DMS 273 treated with DMSO at 0.1 percent for 48 hours (cell line): ENCODE measurements at regions not wholly inside any gene's neighbourhood (a gene's known extent, or its start where the extent isn't known, plus 50 kb on each side); places are given as distances from the start of the nearest gene placed in this dataset.
"Not testable (repeated sequence)": the region's sequence is repeated elsewhere in the genome, so short reads cannot be mapped to it uniquely, and the experiment has no call there.

ENCODE experiments used
- DNase-seq: peaks from one replicate; lab custom pipeline; 2025; lab: John Stamatoyannopoulos, UW

GRCh38 chr7:101679653-101680173, 50.6 kb upstream of the MYL10 start:
- not testable (repeated sequence) for DNase-seq

- no peak for DNase-seq
Observed at GRCh38 chr7:101680406-101681145, 51.5 kb upstream of the MYL10 start.

GRCh38 chr7:101681170-101682007, 52.3 kb upstream of the MYL10 start:
- no peak for DNase-seq

GRCh38 chr7:101684983-101685330, 55.9 kb upstream of the MYL10 start:
- no peak for DNase-seq

GRCh38 chr7:101686030-101686429, 56.9 kb upstream of the MYL10 start:
- DNase-seq, result no peak

- DNase-seq, result no peak
Observed at GRCh38 chr7:101687081-101687480, 58.0 kb upstream of the MYL10 start.

GRCh38 chr7:101687791-101688182, 58.7 kb upstream of the MYL10 start:
- DNase-seq, result no peak

- peak; percentile 22 for DNase-seq
Observed at GRCh38 chr7:101688183-101688831, 59.2 kb upstream of the MYL10 start.

- DNase-seq, result no peak
Observed at GRCh38 chr7:101688995-101689907, 60.2 kb upstream of the MYL10 start.

GRCh38 chr7:101690061-101690460, 61.0 kb upstream of the MYL10 start:
- no peak for DNase-seq

- no peak for DNase-seq
Observed at GRCh38 chr7:101691822-101692384, 62.8 kb upstream of the MYL10 start.

GRCh38 chr7:101693498-101694091, 64.5 kb upstream of the MYL10 start:
- no peak for DNase-seq

- DNase-seq, result no peak
Observed at GRCh38 chr7:101698964-101699363, 69.9 kb upstream of the MYL10 start.

- peak; percentile 58 for DNase-seq
Observed at GRCh38 chr7:101699399-101699798, 70.3 kb upstream of the MYL10 start.

GRCh38 chr7:101699881-101700823, 71.1 kb upstream of the MYL10 start:
- DNase-seq, result no peak

- no peak for DNase-seq
Observed at GRCh38 chr7:101701153-101701794, 72.2 kb upstream of the MYL10 start.

GRCh38 chr7:101702362-101702850, 73.3 kb upstream of the MYL10 start:
- DNase-seq, result no peak

GRCh38 chr7:101705331-101705730, 76.2 kb upstream of the MYL10 start:
- no peak for DNase-seq

GRCh38 chr7:101707587-101707986, 78.5 kb upstream of the MYL10 start:
- DNase-seq, result no peak
